Spleen (tissue), 7 donors: ENCODE measurements at regions not wholly inside any gene's neighbourhood (a gene's known extent, or its start where the extent isn't known, plus 50 kb on each side); places are given as distances from the start of the nearest gene placed in this dataset.

ENCODE experiments used
- CTCF ChIP-seq, 11 experiments: fragments of 200-600 bp in 7 of 11; fragments of 450-650 bp in 4 of 11; sonication (generic) in 4 of 11; IDR thresholded peaks in 8 of 11; conservative IDR thresholded peaks in 3 of 11; 1 replicate in 7 of 11; 2 replicates in 4 of 11; pipeline versions ENCODE4 v1.4.0 to v1.8.0; 2016 to 2021; ENCODE audit warnings: antibody characterized with exemption in 11 of 11, inconsistent platforms in 4 of 11, mild to moderate bottlenecking in 1 of 11
- POLR2A ChIP-seq, 3 donors: fragments of 450-650 bp; IDR thresholded peaks; one replicate each; pipeline ENCODE4 v1.5.1; 2017; ENCODE audit warnings: antibody characterized with exemption in 3 of 3, mild to moderate bottlenecking in 1 of 3
- POLR2AphosphoS5 ChIP-seq, 3 donors: sonication (generic); formaldehyde crosslinking; IDR thresholded peaks; one replicate each; pipeline ENCODE4 v1.5.1; 2017; ENCODE audit warnings: antibody characterized with exemption in 3 of 3
- donor health status: DM: no; HTN: no; CAD: no; lungs with moderate emphysema.
- donor health status: DM: no; HTN: no; CAD: no.
- donor health status: DM: no; HTN: no; CAD: no.

- TF ChIP-seq CTCF (IDR thresholded peaks at IDR 0.05 in 8 of 11, conservative IDR thresholded peaks at IDR 0.05 in 3 of 11) (no peak), POLR2A (IDR thresholded peaks at IDR 0.05) (no peak), POLR2AphosphoS5 (IDR thresholded peaks at IDR 0.05) (no peak)
Measured at GRCh38 chr13:99905814-99906213, 65.8 kb downstream of the ZIC5 start.
